SK-N-SH treated with all-trans-retinoic acid at 6 μM for 48 hours (cell line): ENCODE measurements at regions not wholly inside any gene's neighbourhood (a gene's known extent, or its start where the extent isn't known, plus 50 kb on each side); places are given as distances from the start of the nearest gene placed in this dataset.

Source experiments
- ATAC-seq: fragments of 200-7000 bp; cut with Tn5 transposase; 3 replicates; pipeline ENCODE4 v1.9.1; 2020; ENCODE audit warnings: mild to moderate bottlenecking, moderate library complexity
- ARNTL ChIP-seq: fragments of 450-650 bp; formaldehyde crosslinking; IDR thresholded peaks from 2 replicates; pipeline ENCODE4 v1.5.0; 2020; ENCODE audit warnings: low read depth, mild to moderate bottlenecking, moderate library complexity, borderline replicate concordance
- BACH2 ChIP-seq: fragments of 250-450 bp; sonication (Bioruptor Pico); IDR thresholded peaks from 2 replicates; pipeline ENCODE4 v1.9.0; 2021; ENCODE audit warnings: mild to moderate bottlenecking, borderline replicate concordance
- CSDC2 ChIP-seq: fragments of 250-450 bp; sonication (Bioruptor Pico); IDR thresholded peaks from 2 replicates; pipeline ENCODE4 v1.5.0; 2020; ENCODE audit warnings: mild to moderate bottlenecking, moderate library complexity
- ESRRG ChIP-seq: fragments of 250-450 bp; sonication (Bioruptor Pico); IDR thresholded peaks from 2 replicates; pipeline ENCODE4 v1.6.1; 2021; ENCODE audit warnings: mild to moderate bottlenecking
- GLIS3 ChIP-seq: fragments of 250-450 bp; sonication (Bioruptor Pico); IDR thresholded peaks from 2 replicates; pipeline ENCODE4 v1.5.0; 2020; ENCODE audit warnings: mild to moderate bottlenecking, moderate library complexity
- ISL1 ChIP-seq: fragments of 250-450 bp; sonication (Bioruptor Pico); IDR thresholded peaks from 2 replicates; pipeline ENCODE4 v2.1.2; 2022; ENCODE audit warnings: mild to moderate bottlenecking, moderate library complexity
- OSR1 ChIP-seq: fragments of 250-450 bp; sonication (Bioruptor Pico); IDR thresholded peaks from 2 replicates; pipeline ENCODE4 v1.8.0; 2022; ENCODE audit warnings: moderate library complexity, mild to moderate bottlenecking, inconsistent platforms
- POU6F1 ChIP-seq: fragments of 250-450 bp; sonication (Bioruptor Pico); IDR thresholded peaks from 2 replicates; pipeline ENCODE4 v1.8.0; 2021; ENCODE audit warnings: low read depth, mild to moderate bottlenecking, moderate library complexity, borderline replicate concordance
- PPARA ChIP-seq: fragments of 250-450 bp; sonication (Bioruptor Pico); IDR thresholded peaks from 2 replicates; pipeline ENCODE4 v1.5.0; 2020; ENCODE audit warnings: mild to moderate bottlenecking, borderline replicate concordance
- SNAI2 ChIP-seq: fragments of 250-450 bp; sonication (Bioruptor Pico); IDR thresholded peaks from 2 replicates; pipeline ENCODE4 v1.5.0; 2020; ENCODE audit warnings: mild to moderate bottlenecking, moderate library complexity
- TCF4 ChIP-seq: fragments of 250-450 bp; sonication (Bioruptor Pico); IDR thresholded peaks from 2 replicates; pipeline ENCODE4 v1.8.0; 2021; ENCODE audit warnings: mild to moderate bottlenecking, moderate library complexity, borderline replicate concordance
- TOX ChIP-seq: fragments of 250-450 bp; sonication (Bioruptor Pico); IDR thresholded peaks from 2 replicates; pipeline ENCODE4 v1.8.0; 2021; ENCODE audit warnings: mild to moderate bottlenecking, moderate library complexity, borderline replicate concordance
- TSHZ2 ChIP-seq: fragments of 250-450 bp; sonication (Bioruptor Pico); IDR thresholded peaks from 2 replicates; pipeline ENCODE4 v1.5.0; 2020; ENCODE audit warnings: mild to moderate bottlenecking, moderate library complexity
- ZC3H10 ChIP-seq: fragments of 250-450 bp; sonication (Bioruptor Pico); IDR thresholded peaks from 2 replicates; pipeline ENCODE4 v1.5.1; 2021; ENCODE audit warnings: mild to moderate bottlenecking, moderate library complexity
- ZFP3 ChIP-seq: fragments of 250-450 bp; sonication (Bioruptor Pico); IDR thresholded peaks from 2 replicates; pipeline ENCODE4 v1.5.0; 2020; ENCODE audit warnings: mild to moderate bottlenecking, moderate library complexity
- ZFP30 ChIP-seq: fragments of 450-650 bp; formaldehyde crosslinking; IDR thresholded peaks from 2 replicates; pipeline ENCODE4 v1.5.0; 2022; ENCODE audit warnings: mild to moderate bottlenecking, moderate library complexity
- ZNF565 ChIP-seq: fragments of 450-650 bp; formaldehyde crosslinking; conservative IDR thresholded peaks from 2 replicates; pipeline ENCODE4 v1.5.0; 2020; ENCODE audit warnings: low read depth, mild to moderate bottlenecking, moderate library complexity
- ZNF70 ChIP-seq: fragments of 450-650 bp; formaldehyde crosslinking; IDR thresholded peaks from 2 replicates; pipeline ENCODE4 v1.5.0; 2020; ENCODE audit warnings: mild to moderate bottlenecking, moderate library complexity
- ZNF8 ChIP-seq: fragments of 450-650 bp; formaldehyde crosslinking; IDR thresholded peaks from 2 replicates; pipeline ENCODE4 v1.5.0; 2020; ENCODE audit warnings: mild to moderate bottlenecking, moderate library complexity
- TF ChIP-seq, protein P1 (sequence below): fragments of 250-450 bp; sonication (Bioruptor Pico); IDR thresholded peaks from 2 replicates; pipeline ENCODE4 v1.5.1; 2021; ENCODE audit warnings: mild to moderate bottlenecking, moderate library complexity
- TF ChIP-seq, protein P2 (sequence below): fragments of 250-450 bp; sonication (Bioruptor Pico); IDR thresholded peaks from 2 replicates; pipeline ENCODE4 v1.8.0; 2020; ENCODE audit warnings: mild to moderate bottlenecking, moderate library complexity, borderline replicate concordance

GRCh38 chr17:69900101-69900500, 174.9 kb upstream of the KCNJ16 start:
- TF ChIP-seq ISL1 (CRISPR knock-in tag): no peak
- TF ChIP-seq ZNF8 (CRISPR knock-in tag): no peak
- TF ChIP-seq ZC3H10 (CRISPR knock-in tag): no peak
- no peak for TF ChIP-seq TSHZ2 (CRISPR knock-in tag)
- TF ChIP-seq ARNTL: no peak
- TF ChIP-seq ZNF565: no peak
- TF ChIP-seq GLIS3 (CRISPR knock-in tag): no peak
- TF ChIP-seq SNAI2 (CRISPR knock-in tag): no peak
- no peak for TF ChIP-seq OSR1 (CRISPR knock-in tag)
- TF ChIP-seq, protein P1, sequence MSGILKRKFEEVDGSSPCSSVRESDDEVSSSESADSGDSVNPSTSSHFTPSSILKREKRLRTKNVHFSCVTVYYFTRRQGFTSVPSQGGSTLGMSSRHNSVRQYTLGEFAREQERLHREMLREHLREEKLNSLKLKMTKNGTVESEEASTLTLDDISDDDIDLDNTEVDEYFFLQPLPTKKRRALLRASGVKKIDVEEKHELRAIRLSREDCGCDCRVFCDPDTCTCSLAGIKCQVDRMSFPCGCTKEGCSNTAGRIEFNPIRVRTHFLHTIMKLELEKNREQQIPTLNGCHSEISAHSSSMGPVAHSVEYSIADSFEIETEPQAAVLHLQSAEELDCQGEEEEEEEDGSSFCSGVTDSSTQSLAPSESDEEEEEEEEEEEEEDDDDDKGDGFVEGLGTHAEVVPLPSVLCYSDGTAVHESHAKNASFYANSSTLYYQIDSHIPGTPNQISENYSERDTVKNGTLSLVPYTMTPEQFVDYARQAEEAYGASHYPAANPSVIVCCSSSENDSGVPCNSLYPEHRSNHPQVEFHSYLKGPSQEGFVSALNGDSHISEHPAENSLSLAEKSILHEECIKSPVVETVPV (CRISPR knock-in tag): no peak
- no peak for TF ChIP-seq ZNF70 (CRISPR knock-in tag)
- no peak for TF ChIP-seq ESRRG (CRISPR knock-in tag)
- no peak for TF ChIP-seq ZFP3
- TF ChIP-seq ZFP30: no peak
- TF ChIP-seq, all 23 proteins: peak for 0

GRCh38 chr17:69900829-69901228, 174.2 kb upstream of the KCNJ16 start:
- no peak for TF ChIP-seq GLIS3 (CRISPR knock-in tag)
- TF ChIP-seq TOX (CRISPR knock-in tag): no peak
- no peak for TF ChIP-seq ZNF8 (CRISPR knock-in tag)
- TF ChIP-seq ESRRG (CRISPR knock-in tag): no peak
- TF ChIP-seq, protein P1 (CRISPR knock-in tag): no peak
- TF ChIP-seq, protein P2, sequence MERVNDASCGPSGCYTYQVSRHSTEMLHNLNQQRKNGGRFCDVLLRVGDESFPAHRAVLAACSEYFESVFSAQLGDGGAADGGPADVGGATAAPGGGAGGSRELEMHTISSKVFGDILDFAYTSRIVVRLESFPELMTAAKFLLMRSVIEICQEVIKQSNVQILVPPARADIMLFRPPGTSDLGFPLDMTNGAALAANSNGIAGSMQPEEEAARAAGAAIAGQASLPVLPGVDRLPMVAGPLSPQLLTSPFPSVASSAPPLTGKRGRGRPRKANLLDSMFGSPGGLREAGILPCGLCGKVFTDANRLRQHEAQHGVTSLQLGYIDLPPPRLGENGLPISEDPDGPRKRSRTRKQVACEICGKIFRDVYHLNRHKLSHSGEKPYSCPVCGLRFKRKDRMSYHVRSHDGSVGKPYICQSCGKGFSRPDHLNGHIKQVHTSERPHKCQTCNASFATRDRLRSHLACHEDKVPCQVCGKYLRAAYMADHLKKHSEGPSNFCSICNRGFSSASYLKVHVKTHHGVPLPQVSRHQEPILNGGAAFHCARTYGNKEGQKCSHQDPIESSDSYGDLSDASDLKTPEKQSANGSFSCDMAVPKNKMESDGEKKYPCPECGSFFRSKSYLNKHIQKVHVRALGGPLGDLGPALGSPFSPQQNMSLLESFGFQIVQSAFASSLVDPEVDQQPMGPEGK: no peak
- TF ChIP-seq TCF4 (CRISPR knock-in tag): no peak
- TF ChIP-seq POU6F1 (CRISPR knock-in tag): no peak
- TF ChIP-seq, all 23 proteins: peak for 0

More at GRCh38 chr17:69900101-69900500, 174.9 kb upstream of the KCNJ16 start:
- no peak for ATAC-seq

DNA sequence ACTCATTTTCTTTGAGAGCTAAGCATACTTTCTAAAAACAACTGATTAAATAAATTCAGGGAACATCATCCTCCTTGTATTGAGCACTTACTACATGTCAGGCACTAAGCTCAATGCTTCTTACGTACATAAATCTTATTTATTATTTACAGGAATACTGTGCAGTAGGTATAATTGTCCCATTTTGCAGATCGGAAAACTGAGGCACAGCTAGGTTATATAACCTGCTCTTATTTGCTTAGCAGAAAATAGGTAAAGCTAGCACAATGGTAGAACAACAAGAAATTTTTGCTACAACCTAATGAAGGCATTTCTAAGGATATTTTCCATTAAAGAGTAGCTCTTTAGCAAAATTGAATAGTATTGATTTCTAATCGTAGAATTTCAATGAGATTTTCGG, 168.7 kb upstream of the KCNJ16 start:
- ATAC-seq: no peak
- TF ChIP-seq TOX (CRISPR knock-in tag): no peak
- no peak for TF ChIP-seq ZFP30

More at GRCh38 chr17:69900829-69901228, 174.2 kb upstream of the KCNJ16 start:
- ATAC-seq: no peak

DNA sequence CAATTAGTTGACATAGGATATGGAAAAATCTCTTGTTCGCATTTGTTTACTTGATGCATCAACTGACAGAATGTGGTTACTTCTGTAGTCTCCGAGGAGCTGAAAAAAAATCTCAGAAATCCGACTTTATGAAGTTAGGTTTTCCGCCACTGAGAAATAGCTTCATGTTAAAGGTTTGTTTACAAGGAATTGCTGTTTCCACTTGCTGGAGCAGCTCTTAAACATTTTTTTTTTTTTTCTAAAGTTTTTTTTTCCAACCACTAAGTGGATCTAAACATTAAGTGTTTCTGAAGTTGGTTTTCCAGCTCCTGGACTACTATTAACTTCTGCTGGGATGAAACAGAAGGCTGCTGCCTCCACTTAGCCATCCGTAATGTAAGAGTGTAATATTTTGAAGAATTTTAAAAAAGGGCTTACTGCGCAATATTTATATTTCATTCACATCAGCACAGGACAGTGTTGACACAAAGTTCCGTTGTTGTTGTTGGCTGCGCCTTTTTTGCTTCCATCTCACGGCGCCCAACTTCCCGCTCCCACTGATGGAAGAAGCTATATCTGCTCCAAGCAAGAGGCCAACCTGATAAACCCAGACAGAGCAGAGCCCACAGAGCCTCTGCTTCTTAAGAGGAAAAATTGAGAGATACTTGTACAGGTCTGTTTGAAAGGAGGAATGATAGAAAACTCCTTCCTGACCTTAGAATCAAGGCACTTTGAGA, 167.7 kb upstream of the KCNJ16 start:
- no peak for ATAC-seq
- no peak for TF ChIP-seq ZNF70 (CRISPR knock-in tag)
- TF ChIP-seq, protein P1 (CRISPR knock-in tag): no peak
- TF ChIP-seq CSDC2 (CRISPR knock-in tag): no peak
- no peak for TF ChIP-seq TOX (CRISPR knock-in tag)
- no peak for TF ChIP-seq ZNF8 (CRISPR knock-in tag)
- TF ChIP-seq ARNTL: no peak
- no peak for TF ChIP-seq OSR1 (CRISPR knock-in tag)
- no peak for TF ChIP-seq ZNF565
- no peak for TF ChIP-seq SNAI2 (CRISPR knock-in tag)
- TF ChIP-seq PPARA: no peak
- TF ChIP-seq BACH2 (CRISPR knock-in tag): no peak
- no peak for TF ChIP-seq ISL1 (CRISPR knock-in tag)
- TF ChIP-seq ESRRG (CRISPR knock-in tag): no peak
